ENCODE measurements at regions not wholly inside any gene's neighbourhood (a gene's known extent, or its start where the extent isn't known, plus 50 kb on each side); places are given as distances from the start of the nearest gene placed in this dataset.
A peak's percentile ranks its signal among the peaks of the same experiment; 100 is the strongest.

DNA sequence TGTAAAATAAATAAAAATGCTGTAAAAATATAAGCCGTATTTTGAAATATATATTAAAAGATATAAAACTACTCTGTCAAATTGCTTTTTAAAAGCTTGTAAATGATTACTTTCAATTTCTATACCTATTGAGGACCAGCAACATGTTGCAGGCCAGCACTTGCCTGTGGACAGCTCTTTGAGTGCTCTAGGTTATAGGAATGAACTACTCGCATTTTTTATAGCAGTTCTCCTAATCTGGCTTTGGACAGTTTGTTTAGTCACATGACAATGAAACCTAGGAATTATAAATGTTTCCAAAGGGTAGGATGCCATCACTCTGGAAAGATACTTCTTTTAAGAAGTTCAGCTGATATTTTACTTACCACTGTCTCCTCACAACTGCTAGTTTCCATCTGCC is 117.7 kb upstream of the PTPRZ1 start:
- intact Hi-C loops (cut with DNase I), result no loop called here
- DNase-seq, result peak in 1 of 5 donors; percentile 5
- Histone ChIP-seq H3K9me3 (ENCODE audit: control insufficient read depth in 2 of 3, insufficient read depth in 1 of 3, low read length in 3 of 3) (no peaks in the 10 kb centered on the region), H3K27me3 (ENCODE audit: control insufficient read depth, insufficient read depth, low read length) (no peaks in the 10 kb centered on the region), H3K27ac (ENCODE audit: low read depth in 2 of 2, low read length in 2 of 2) (no peak overlapping the region), H3K4me1 (ENCODE audit: control insufficient read depth in 2 of 3, insufficient read depth in 2 of 3, low read depth in 1 of 3, low read length in 3 of 3) (no peaks in the 10 kb centered on the region), H3K9ac (ENCODE audit: low read length in 3 of 3) (no peak overlapping the region), H3K4me3 (ENCODE audit: low read length in 3 of 3) (no peak overlapping the region), H3K36me3 (ENCODE audit: control insufficient read depth in 2 of 3, insufficient read depth in 3 of 3, low read length in 3 of 3) (no peaks in the 10 kb centered on the region)
- FAIRE-seq, result no peak
- TF ChIP-seq, protein P1, sequence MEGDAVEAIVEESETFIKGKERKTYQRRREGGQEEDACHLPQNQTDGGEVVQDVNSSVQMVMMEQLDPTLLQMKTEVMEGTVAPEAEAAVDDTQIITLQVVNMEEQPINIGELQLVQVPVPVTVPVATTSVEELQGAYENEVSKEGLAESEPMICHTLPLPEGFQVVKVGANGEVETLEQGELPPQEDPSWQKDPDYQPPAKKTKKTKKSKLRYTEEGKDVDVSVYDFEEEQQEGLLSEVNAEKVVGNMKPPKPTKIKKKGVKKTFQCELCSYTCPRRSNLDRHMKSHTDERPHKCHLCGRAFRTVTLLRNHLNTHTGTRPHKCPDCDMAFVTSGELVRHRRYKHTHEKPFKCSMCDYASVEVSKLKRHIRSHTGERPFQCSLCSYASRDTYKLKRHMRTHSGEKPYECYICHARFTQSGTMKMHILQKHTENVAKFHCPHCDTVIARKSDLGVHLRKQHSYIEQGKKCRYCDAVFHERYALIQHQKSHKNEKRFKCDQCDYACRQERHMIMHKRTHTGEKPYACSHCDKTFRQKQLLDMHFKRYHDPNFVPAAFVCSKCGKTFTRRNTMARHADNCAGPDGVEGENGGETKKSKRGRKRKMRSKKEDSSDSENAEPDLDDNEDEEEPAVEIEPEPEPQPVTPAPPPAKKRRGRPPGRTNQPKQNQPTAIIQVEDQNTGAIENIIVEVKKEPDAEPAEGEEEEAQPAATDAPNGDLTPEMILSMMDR (IDR thresholded peaks at IDR 0.05; ENCODE audit: borderline replicate concordance, extremely low read depth, insufficient read depth), result no peak

DNA sequence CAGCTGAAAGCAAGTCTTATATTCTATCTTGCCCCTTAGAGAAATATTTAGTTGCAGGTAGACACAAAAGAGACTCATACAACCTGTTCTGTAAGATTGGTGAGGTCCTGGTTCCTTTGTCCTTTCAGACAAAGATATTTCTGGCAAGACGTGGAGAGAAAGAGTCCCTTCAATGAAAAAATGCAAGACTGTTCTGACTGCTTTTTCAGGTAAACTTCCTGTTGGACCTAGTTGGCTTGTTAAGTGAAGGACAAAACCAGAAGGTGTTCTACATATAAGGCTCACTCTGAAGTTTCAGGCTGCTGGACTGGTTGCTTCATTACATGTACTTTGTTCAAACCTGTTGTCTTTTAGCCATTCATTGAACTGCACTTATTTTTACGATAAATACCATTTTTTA is 119.0 kb upstream of the PTPRZ1 start:
- H3K36me3 ChIP-seq (ENCODE audit: control insufficient read depth in 2 of 3, insufficient read depth in 3 of 3, low read length in 3 of 3), result no peaks in the 10 kb centered on the region
- TF ChIP-seq, protein P1 (IDR thresholded peaks at IDR 0.05; ENCODE audit: borderline replicate concordance, extremely low read depth, insufficient read depth), result no peak
- no peaks in the 10 kb centered on the region for H3K4me1 ChIP-seq (ENCODE audit: control insufficient read depth in 2 of 3, insufficient read depth in 2 of 3, low read depth in 1 of 3, low read length in 3 of 3)
- H3K27ac ChIP-seq (ENCODE audit: low read depth in 2 of 2, low read length in 2 of 2), result no peak overlapping the region
- FAIRE-seq (no peak), DNase-seq (no peak)
- intact Hi-C loops (cut with DNase I), result no loop called here
- no peaks in the 10 kb centered on the region for H3K27me3 ChIP-seq (ENCODE audit: control insufficient read depth, insufficient read depth, low read length)
- no peak overlapping the region for H3K9ac ChIP-seq (ENCODE audit: low read length in 3 of 3)
- no peak overlapping the region for H3K4me3 ChIP-seq (ENCODE audit: low read length in 3 of 3)
- no peaks in the 10 kb centered on the region for H3K9me3 ChIP-seq (ENCODE audit: control insufficient read depth in 2 of 3, insufficient read depth in 1 of 3, low read length in 3 of 3)

DNA sequence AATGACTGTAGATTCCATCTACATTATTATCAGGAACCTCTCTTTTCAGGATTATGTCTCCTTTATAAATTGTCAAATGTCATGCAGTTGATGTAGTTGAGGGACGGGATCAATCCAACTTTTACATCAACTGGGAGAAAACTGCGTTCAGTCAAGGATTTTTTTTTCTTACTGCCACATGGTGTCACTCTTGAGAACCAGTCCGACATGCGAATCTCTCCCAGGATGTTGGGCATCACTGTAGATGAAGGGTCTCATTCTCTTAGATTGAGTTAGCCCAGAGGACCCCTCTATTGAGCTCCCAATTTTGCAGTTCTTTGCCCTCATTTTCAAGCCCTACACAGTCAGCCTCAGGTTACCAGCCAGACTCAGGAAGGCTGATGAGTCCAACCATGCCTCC is 120.3 kb upstream of the PTPRZ1 start:
- Histone ChIP-seq H3K4me1 (ENCODE audit: control insufficient read depth in 2 of 3, insufficient read depth in 2 of 3, low read depth in 1 of 3, low read length in 3 of 3) (no peaks in the 10 kb centered on the region), H3K27me3 (ENCODE audit: control insufficient read depth, insufficient read depth, low read length) (no peaks in the 10 kb centered on the region), H3K9me3 (ENCODE audit: control insufficient read depth in 2 of 3, insufficient read depth in 1 of 3, low read length in 3 of 3) (no peaks in the 10 kb centered on the region), H3K27ac (ENCODE audit: low read depth in 2 of 2, low read length in 2 of 2) (no peak overlapping the region), H3K36me3 (ENCODE audit: control insufficient read depth in 2 of 3, insufficient read depth in 3 of 3, low read length in 3 of 3) (no peaks in the 10 kb centered on the region), H3K9ac (ENCODE audit: low read length in 3 of 3) (no peak overlapping the region), H3K4me3 (ENCODE audit: low read length in 3 of 3) (no peak overlapping the region)
- FAIRE-seq (no peak), DNase-seq (peak in 1 of 5 donors; percentile 20)
- intact Hi-C loops (cut with DNase I), result no loop called here
- TF ChIP-seq, protein P1 (IDR thresholded peaks at IDR 0.05; ENCODE audit: borderline replicate concordance, extremely low read depth, insufficient read depth), result no peak

DNA sequence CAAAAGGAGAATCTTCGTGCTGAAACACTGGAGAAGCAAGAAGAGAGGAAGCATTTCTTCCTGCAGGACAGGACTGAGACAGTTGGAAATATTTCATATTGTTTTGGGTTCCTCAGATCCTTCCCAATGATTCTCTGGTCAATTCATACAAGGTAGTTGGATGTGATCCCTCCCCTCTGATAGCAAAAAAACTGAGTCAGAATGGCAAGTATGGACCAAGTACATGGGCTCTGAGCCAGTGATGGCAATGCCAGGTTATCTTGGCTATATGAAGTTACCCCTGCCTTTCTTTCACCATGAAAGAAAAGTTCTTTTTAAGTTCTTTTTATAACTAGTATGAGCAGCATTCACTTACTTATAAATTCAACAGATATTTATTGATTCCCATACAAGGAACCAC is 124.4 kb upstream of the PTPRZ1 start:
- Histone ChIP-seq H3K4me1 (ENCODE audit: control insufficient read depth in 2 of 3, insufficient read depth in 2 of 3, low read depth in 1 of 3, low read length in 3 of 3) (no peaks in the 10 kb centered on the region), H3K9me3 (ENCODE audit: control insufficient read depth in 2 of 3, insufficient read depth in 1 of 3, low read length in 3 of 3) (no peaks in the 10 kb centered on the region), H3K27ac (ENCODE audit: low read depth in 2 of 2, low read length in 2 of 2) (no peak overlapping the region), H3K9ac (ENCODE audit: low read length in 3 of 3) (no peak overlapping the region), H3K4me3 (ENCODE audit: low read length in 3 of 3) (no peak overlapping the region), H3K36me3 (ENCODE audit: control insufficient read depth in 2 of 3, insufficient read depth in 3 of 3, low read length in 3 of 3) (no peaks in the 10 kb centered on the region), H3K27me3 (ENCODE audit: control insufficient read depth, insufficient read depth, low read length) (no peaks in the 10 kb centered on the region)
- intact Hi-C loops (cut with DNase I), result no loop called here
- TF ChIP-seq, protein P1 (IDR thresholded peaks at IDR 0.05; ENCODE audit: borderline replicate concordance, extremely low read depth, insufficient read depth), result no peak
- DNase-seq (no peak), FAIRE-seq (no peak)
